WTC11 (cell line): ENCODE measurements at regions not wholly inside any gene's neighbourhood (a gene's known extent, or its start where the extent isn't known, plus 50 kb on each side); places are given as distances from the start of the nearest gene placed in this dataset.

Experiments
- ATF3 ChIP-seq: sonication (generic); formaldehyde crosslinking; conservative IDR thresholded peaks from 2 replicates; pipeline ENCODE4 v1.8.1; 2022; ENCODE audit warnings: mild to moderate bottlenecking, missing genetic modification reagents
- E2F4 ChIP-seq: sonication (generic); formaldehyde crosslinking; IDR thresholded peaks from 2 replicates; pipeline ENCODE4 v1.8.1; 2022; ENCODE audit warnings: low read depth, mild to moderate bottlenecking, moderate library complexity, missing genetic modification reagents, borderline replicate concordance
- FOXP1 ChIP-seq: sonication (generic); formaldehyde crosslinking; IDR thresholded peaks from 2 replicates; pipeline ENCODE4 v1.8.0; 2022; ENCODE audit warnings: missing genetic modification reagents, mild to moderate bottlenecking, moderate library complexity, borderline replicate concordance
- USF2 ChIP-seq: sonication (generic); formaldehyde crosslinking; IDR thresholded peaks from 2 replicates; pipeline ENCODE4 v1.8.1; 2023; ENCODE audit warnings: mild to moderate bottlenecking, missing genetic modification reagents, moderate library complexity
- ZNF138 ChIP-seq: sonication (generic); formaldehyde crosslinking; conservative IDR thresholded peaks from 2 replicates; pipeline ENCODE4 v1.8.1; 2022; ENCODE audit warnings: mild to moderate bottlenecking, moderate library complexity, missing genetic modification reagents
- TF ChIP-seq, protein P1 (sequence below): fragments of 200-600 bp; IDR thresholded peaks from 2 replicates; pipeline ENCODE4 v1.8.0; 2022; ENCODE audit warnings: antibody characterized with exemption
- TF ChIP-seq, protein P2 (sequence below): sonication (generic); formaldehyde crosslinking; IDR thresholded peaks from 2 replicates; pipeline ENCODE4 v1.8.0; 2022; ENCODE audit warnings: mild to moderate bottlenecking, missing genetic modification reagents

DNA sequence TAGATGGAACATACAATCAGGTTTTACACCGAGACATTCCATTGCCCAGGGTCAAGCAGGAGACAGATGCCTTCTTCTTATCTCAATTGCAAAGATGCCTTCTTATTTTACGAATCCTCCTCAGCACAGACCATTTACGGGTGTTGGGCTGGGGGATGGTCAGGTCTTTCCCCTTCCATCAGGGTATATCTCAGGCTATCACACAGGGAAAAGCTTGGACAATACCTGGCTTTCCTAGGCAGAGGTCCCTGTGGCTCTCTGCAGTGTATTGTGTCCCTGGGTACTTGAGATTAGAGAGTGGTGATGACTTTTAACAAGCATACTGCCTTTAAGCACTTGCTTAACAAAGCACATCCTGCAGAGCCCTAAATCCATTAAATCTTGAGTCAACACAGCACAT, 1249.2 kb downstream of the NLGN4Y start:
- TF ChIP-seq, protein P1, sequence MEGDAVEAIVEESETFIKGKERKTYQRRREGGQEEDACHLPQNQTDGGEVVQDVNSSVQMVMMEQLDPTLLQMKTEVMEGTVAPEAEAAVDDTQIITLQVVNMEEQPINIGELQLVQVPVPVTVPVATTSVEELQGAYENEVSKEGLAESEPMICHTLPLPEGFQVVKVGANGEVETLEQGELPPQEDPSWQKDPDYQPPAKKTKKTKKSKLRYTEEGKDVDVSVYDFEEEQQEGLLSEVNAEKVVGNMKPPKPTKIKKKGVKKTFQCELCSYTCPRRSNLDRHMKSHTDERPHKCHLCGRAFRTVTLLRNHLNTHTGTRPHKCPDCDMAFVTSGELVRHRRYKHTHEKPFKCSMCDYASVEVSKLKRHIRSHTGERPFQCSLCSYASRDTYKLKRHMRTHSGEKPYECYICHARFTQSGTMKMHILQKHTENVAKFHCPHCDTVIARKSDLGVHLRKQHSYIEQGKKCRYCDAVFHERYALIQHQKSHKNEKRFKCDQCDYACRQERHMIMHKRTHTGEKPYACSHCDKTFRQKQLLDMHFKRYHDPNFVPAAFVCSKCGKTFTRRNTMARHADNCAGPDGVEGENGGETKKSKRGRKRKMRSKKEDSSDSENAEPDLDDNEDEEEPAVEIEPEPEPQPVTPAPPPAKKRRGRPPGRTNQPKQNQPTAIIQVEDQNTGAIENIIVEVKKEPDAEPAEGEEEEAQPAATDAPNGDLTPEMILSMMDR, result no peak
- TF ChIP-seq, protein P2, sequence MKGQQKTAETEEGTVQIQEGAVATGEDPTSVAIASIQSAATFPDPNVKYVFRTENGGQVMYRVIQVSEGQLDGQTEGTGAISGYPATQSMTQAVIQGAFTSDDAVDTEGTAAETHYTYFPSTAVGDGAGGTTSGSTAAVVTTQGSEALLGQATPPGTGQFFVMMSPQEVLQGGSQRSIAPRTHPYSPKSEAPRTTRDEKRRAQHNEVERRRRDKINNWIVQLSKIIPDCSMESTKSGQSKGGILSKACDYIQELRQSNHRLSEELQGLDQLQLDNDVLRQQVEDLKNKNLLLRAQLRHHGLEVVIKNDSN (CRISPR knock-in tag), result no peak
- TF ChIP-seq E2F4 (CRISPR knock-in tag) (no peak), FOXP1 (CRISPR knock-in tag) (no peak), ZNF138 (CRISPR knock-in tag) (no peak), USF2 (no peak), ATF3 (CRISPR knock-in tag) (no peak)
